Keratinocyte (primary cell): ENCODE measurements at regions not wholly inside any gene's neighbourhood (a gene's known extent, or its start where the extent isn't known, plus 50 kb on each side); places are given as distances from the start of the nearest gene placed in this dataset.
A peak's percentile ranks its signal among the peaks of the same experiment; 100 is the strongest.

Experiments used
- DNase-seq: peaks from one replicate; pipeline ENCODE4 v3.0.0-alpha.2; 2011; ENCODE audit warnings: low read depth, missing footprints, low spot score
- FAIRE-seq: peaks from 2 replicates; lab custom pipeline; 2011; peaks lifted over from hg19 to GRCh38; lab: Jason Lieb, UNC
- H2AFZ ChIP-seq: 2 replicates; pipeline ENCODE4 v1.6.0; 2012; ENCODE audit warnings: low read length, control low read depth, inconsistent platforms; ENCODE audit not compliant: control insufficient read depth
- H3K27ac ChIP-seq: 2 replicates; pipeline ENCODE4 v1.5.1; 2011; ENCODE audit warnings: low read length; ENCODE audit not compliant: control insufficient read depth, insufficient read depth
- H3K27me3 ChIP-seq: 3 replicates; pipeline ENCODE4 v1.6.0; 2011; ENCODE audit warnings: low read length; ENCODE audit not compliant: control insufficient read depth, insufficient read depth; ENCODE audit errors: extremely low read depth
- H3K36me3 ChIP-seq, 2 experiments: 2 replicates in 1 of 2; 3 replicates in 1 of 2; pipeline ENCODE4 v1.5.1; 2011; ENCODE audit warnings: low read length in 2 of 2, mild to moderate bottlenecking in 1 of 2; ENCODE audit not compliant: control insufficient read depth in 2 of 2, insufficient read depth in 2 of 2; ENCODE audit errors: extremely low read depth in 1 of 2
- H3K4me1 ChIP-seq: 3 replicates; pipeline ENCODE4 v1.5.1; 2011; ENCODE audit warnings: low read length; ENCODE audit not compliant: control insufficient read depth, insufficient read depth; ENCODE audit errors: extremely low read depth
- H3K4me2 ChIP-seq: 3 replicates; pipeline ENCODE4 v1.6.0; 2011; ENCODE audit warnings: low read depth, low read length; ENCODE audit not compliant: control insufficient read depth, insufficient read depth; ENCODE audit errors: extremely low read depth
- H3K4me3 ChIP-seq, 3 experiments: fragments of 200-600 bp in 1 of 3; sonication (generic) in 1 of 3; 2 replicates in 2 of 3; 3 replicates in 1 of 3; pipeline ENCODE4 v1.5.1; 2011 to 2016; ENCODE audit warnings: low read length in 3 of 3, mild to moderate bottlenecking in 3 of 3, control low read depth in 2 of 3, inconsistent platforms in 1 of 3, low read depth in 1 of 3, mixed read lengths in 1 of 3, mixed run types in 1 of 3, moderate library complexity in 1 of 3; ENCODE audit not compliant: control insufficient read depth in 2 of 3, insufficient read depth in 2 of 3; ENCODE audit errors: extremely low read depth in 1 of 3
- H3K79me2 ChIP-seq: 2 replicates; pipeline ENCODE4 v1.6.0; 2012; ENCODE audit warnings: low read length; ENCODE audit not compliant: control insufficient read depth, insufficient read depth
- H3K9ac ChIP-seq: 3 replicates; pipeline ENCODE4 v1.6.0; 2011; ENCODE audit warnings: low read length; ENCODE audit not compliant: control insufficient read depth, insufficient read depth; ENCODE audit errors: extremely low read depth
- H3K9me1 ChIP-seq: 3 replicates; pipeline ENCODE4 v1.6.0; 2011; ENCODE audit warnings: low read length; ENCODE audit not compliant: control insufficient read depth, insufficient read depth; ENCODE audit errors: extremely low read depth
- H3K9me3 ChIP-seq: 2 replicates; pipeline ENCODE4 v1.5.1; 2012; ENCODE audit warnings: low read depth, low read length; ENCODE audit not compliant: control insufficient read depth
- H4K20me1 ChIP-seq: 3 replicates; pipeline ENCODE4 v1.6.0; 2011; ENCODE audit warnings: low read length; ENCODE audit not compliant: control insufficient read depth, insufficient read depth; ENCODE audit errors: extremely low read depth
- CTCF ChIP-seq, 3 experiments: IDR thresholded peaks in 1 of 3; conservative IDR thresholded peaks in 1 of 3; optimal IDR thresholded peaks in 1 of 3; 2 replicates in 2 of 3; 3 replicates in 1 of 3; pipeline versions ENCODE3 to v1.5.1; 2011; ENCODE audit warnings: low read length in 3 of 3, mild to moderate bottlenecking in 3 of 3, moderate library complexity in 2 of 3, control low read depth in 1 of 3, inconsistent platforms in 1 of 3; ENCODE audit not compliant: insufficient read depth in 2 of 3; ENCODE audit errors: extremely low read depth in 1 of 3
- EZH2 ChIP-seq: IDR thresholded peaks from one replicate; pipeline ENCODE4 v1.6.1; 2012; ENCODE audit warnings: inconsistent platforms, mild to moderate bottlenecking, low read length, moderate library complexity
- dilution Hi-C: fragments of 300-500 bp; cut with MboI; formaldehyde crosslinking; loops from one replicate; pipeline ENCODE4 v1.7.0; 2020; ENCODE audit warnings: low sequenced_read_pairs; ENCODE audit not compliant: extremely low pct_ligation_motif_present

GRCh38 chrX:3549411-3549911 lies 164.0 kb downstream of the PRKX start:
- Histone ChIP-seq H4K20me1 (no peaks in the 10 kb centered on the region), H3K4me2 (peak overlapping the region; percentile 73), H3K27ac (no peak overlapping the region), H3K36me3 (no peaks in the 10 kb centered on the region), H3K9me3 (no peaks in the 10 kb centered on the region), H3K4me3 (peak overlapping the region; percentile 5 to 41 (median 19)), H3K9me1 (no peaks in the 10 kb centered on the region), H3K79me2 (no peaks in the 10 kb centered on the region), H3K9ac (peak overlapping the region; percentile 29), H2AFZ (peak overlapping the region; percentile 85), H3K4me1 (peaks cover 10% of the 10 kb centered on the region), H3K27me3 (no peaks in the 10 kb centered on the region)
- TF ChIP-seq EZH2: no peak
- TF ChIP-seq CTCF (optimal IDR thresholded peaks at IDR 0.05 in 1 of 3, IDR thresholded peaks at IDR 0.05 in 1 of 3, conservative IDR thresholded peaks at IDR 0.05 in 1 of 3; ENCODE audit: extremely low read depth in 1 of 3, insufficient read depth in 2 of 3, low read length in 3 of 3): no peak
- FAIRE-seq: no peak
- dilution Hi-C loops: no loop called here
- DNase-seq: no peak

- Histone ChIP-seq H3K27me3 (no peaks in the 10 kb centered on the region), H3K4me2 (peak overlapping the region; percentile 73), H4K20me1 (no peaks in the 10 kb centered on the region), H3K4me1 (peaks cover 10% of the 10 kb centered on the region), H3K27ac (no peak overlapping the region), H3K79me2 (no peaks in the 10 kb centered on the region), H3K9ac (peak overlapping the region; percentile 18), H3K4me3 (peak overlapping the region; percentile 5 to 41 (median 19)), H3K9me3 (no peaks in the 10 kb centered on the region), H2AFZ (peak overlapping the region; percentile 45), H3K9me1 (no peaks in the 10 kb centered on the region), H3K36me3 (no peaks in the 10 kb centered on the region)
- TF ChIP-seq CTCF (optimal IDR thresholded peaks at IDR 0.05 in 1 of 3, IDR thresholded peaks at IDR 0.05 in 1 of 3, conservative IDR thresholded peaks at IDR 0.05 in 1 of 3; ENCODE audit: extremely low read depth in 1 of 3, insufficient read depth in 2 of 3, low read length in 3 of 3) (peak in 2 of 3 experiments; percentile 39 to 47), EZH2 (no peak)
- DNase-seq (no peak), FAIRE-seq (no peak)
- dilution Hi-C loops: no loop called here
Measured at GRCh38 chrX:3548765-3549391, 164.6 kb downstream of the PRKX start.
